Spleen (tissue), 11 donors: ENCODE measurements at regions not wholly inside any gene's neighbourhood (a gene's known extent, or its start where the extent isn't known, plus 50 kb on each side); places are given as distances from the start of the nearest gene placed in this dataset.

Experiments
- DNase-seq: peaks from one replicate; pipeline ENCODE4 v3.0.0-alpha.2; 2020
- H3K27ac ChIP-seq, 8 donors: fragments of 200-600 bp; sonication (generic) in 7 of 8; 1 replicate in 4 of 8; 2 replicates in 4 of 8; pipeline versions ENCODE4 v1.5.0 to v1.8.0; 2016 to 2021; ENCODE audit warnings: inconsistent platforms in 4 of 8, mild to moderate bottlenecking in 4 of 8, moderate library complexity in 1 of 8
- H3K27me3 ChIP-seq, 7 donors: fragments of 200-600 bp; sonication (generic) in 6 of 7; replicated peaks in 1 of 7; 1 replicate in 4 of 7; 2 replicates in 3 of 7; pipeline versions ENCODE4 v1.5.0 to v1.8.0; 2016 to 2021; ENCODE audit warnings: inconsistent platforms in 3 of 7, mild to moderate bottlenecking in 1 of 7
- H3K36me3 ChIP-seq, 6 donors: fragments of 200-600 bp; sonication (generic) in 5 of 6; 1 replicate in 4 of 6; 2 replicates in 2 of 6; pipeline versions ENCODE4 v1.5.0 to v1.8.0; 2016 to 2021; ENCODE audit warnings: inconsistent platforms in 2 of 6
- H3K4me1 ChIP-seq, 6 donors: fragments of 200-600 bp; sonication (generic) in 5 of 6; 1 replicate in 3 of 6; 2 replicates in 3 of 6; pipeline versions ENCODE4 v1.5.0 to v1.8.0; 2016 to 2021; ENCODE audit warnings: inconsistent platforms in 3 of 6
- H3K4me3 ChIP-seq, 8 donors: fragments of 200-600 bp; sonication (generic) in 7 of 8; 1 replicate in 4 of 8; 2 replicates in 4 of 8; pipeline versions ENCODE4 v1.5.0 to v1.8.0; 2016 to 2021; ENCODE audit warnings: inconsistent platforms in 4 of 8, mild to moderate bottlenecking in 4 of 8, moderate library complexity in 2 of 8
- H3K9me3 ChIP-seq, 8 donors: fragments of 200-600 bp; sonication (generic) in 7 of 8; 1 replicate in 4 of 8; 2 replicates in 4 of 8; pipeline versions ENCODE4 v1.5.0 to v1.8.0; 2016 to 2021; ENCODE audit warnings: inconsistent platforms in 4 of 8
- POLR2A ChIP-seq, 3 donors: fragments of 450-650 bp; IDR thresholded peaks; one replicate each; pipeline ENCODE4 v1.5.1; 2017; ENCODE audit warnings: antibody characterized with exemption in 3 of 3, mild to moderate bottlenecking in 1 of 3
- POLR2AphosphoS5 ChIP-seq, 3 donors: sonication (generic); formaldehyde crosslinking; IDR thresholded peaks; one replicate each; pipeline ENCODE4 v1.5.1; 2017; ENCODE audit warnings: antibody characterized with exemption in 3 of 3
- WGBS, 5 donors: extraction: QIAGEN DNeasy Blood & Tissue Kit in 3 of 5; methylation state at CpG; one replicate each; pipeline versions ENCODE4 v1.1.5 to v1.1.7; 2013 to 2018; 5-methylcytosine and 5-hydroxymethylcytosine counted together
- intact Hi-C: fragments of 100-400 bp; cut with DNase I; formaldehyde crosslinking; loops from one replicate; pipeline ENCODE4 v1.15.0; 2023; ENCODE audit warnings: low total_unique reads
- TF ChIP-seq, protein P1 (sequence below), 11 experiments: fragments of 200-600 bp in 7 of 11; fragments of 450-650 bp in 4 of 11; sonication (generic) in 4 of 11; IDR thresholded peaks in 8 of 11; conservative IDR thresholded peaks in 3 of 11; 1 replicate in 7 of 11; 2 replicates in 4 of 11; pipeline versions ENCODE4 v1.4.0 to v1.8.0; 2016 to 2021; ENCODE audit warnings: antibody characterized with exemption in 11 of 11, inconsistent platforms in 4 of 11, mild to moderate bottlenecking in 1 of 11
- donor health status: healthy with polysubstance abuse.
- donor health status: DM: no; HTN: no; CAD: no; lungs with moderate emphysema.
- donor health status: DM: no; HTN: no; CAD: no.
- donor health status: Bipolar disorder and iron deficiency.
- donor health status: healthy.
- donor health status: DM: no; HTN: no; CAD: no.
- donor health status: DM: yes; HTN: yes; CAD: no.

- TF ChIP-seq POLR2AphosphoS5 (IDR thresholded peaks at IDR 0.05), result no peak
- TF ChIP-seq POLR2A (IDR thresholded peaks at IDR 0.05), result no peak
- TF ChIP-seq, protein P1, sequence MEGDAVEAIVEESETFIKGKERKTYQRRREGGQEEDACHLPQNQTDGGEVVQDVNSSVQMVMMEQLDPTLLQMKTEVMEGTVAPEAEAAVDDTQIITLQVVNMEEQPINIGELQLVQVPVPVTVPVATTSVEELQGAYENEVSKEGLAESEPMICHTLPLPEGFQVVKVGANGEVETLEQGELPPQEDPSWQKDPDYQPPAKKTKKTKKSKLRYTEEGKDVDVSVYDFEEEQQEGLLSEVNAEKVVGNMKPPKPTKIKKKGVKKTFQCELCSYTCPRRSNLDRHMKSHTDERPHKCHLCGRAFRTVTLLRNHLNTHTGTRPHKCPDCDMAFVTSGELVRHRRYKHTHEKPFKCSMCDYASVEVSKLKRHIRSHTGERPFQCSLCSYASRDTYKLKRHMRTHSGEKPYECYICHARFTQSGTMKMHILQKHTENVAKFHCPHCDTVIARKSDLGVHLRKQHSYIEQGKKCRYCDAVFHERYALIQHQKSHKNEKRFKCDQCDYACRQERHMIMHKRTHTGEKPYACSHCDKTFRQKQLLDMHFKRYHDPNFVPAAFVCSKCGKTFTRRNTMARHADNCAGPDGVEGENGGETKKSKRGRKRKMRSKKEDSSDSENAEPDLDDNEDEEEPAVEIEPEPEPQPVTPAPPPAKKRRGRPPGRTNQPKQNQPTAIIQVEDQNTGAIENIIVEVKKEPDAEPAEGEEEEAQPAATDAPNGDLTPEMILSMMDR (IDR thresholded peaks at IDR 0.05 in 8 of 11, conservative IDR thresholded peaks at IDR 0.05 in 3 of 11), result no peak
- intact Hi-C loops, result loop anchor here (10.0 kb wide), 1 partner anchor 426 kb away; no protein-coding TSS in a partner anchor
- Histone ChIP-seq H3K36me3 (no peaks in the 10 kb centered on the region), H3K4me1 (peaks cover 0 to 30% (median 7%) of the 10 kb centered on the region in 6 donors), H3K27me3 (no peaks in the 10 kb centered on the region), H3K4me3 (no peak overlapping the region), H3K27ac (no peak overlapping the region), H3K9me3 (no peaks in the 10 kb centered on the region)
- DNase-seq, result no peak
- 77 to 90% (median 88%) methylated on average over 5 of the region's 5 CpGs for WGBS, 5 donors
Observed at GRCh38 chr6:151698931-151699700, 108.4 kb upstream of the ESR1 start.

GRCh38 chr6:151699719-151700118 is 107.8 kb upstream of the ESR1 start:
- WGBS, 5 donors, result 81 to 91% (median 86%) methylated on average over 4 of the region's 4 CpGs
- DNase-seq, result no peak
- TF ChIP-seq POLR2AphosphoS5 (IDR thresholded peaks at IDR 0.05), result no peak
- TF ChIP-seq, protein P1 (IDR thresholded peaks at IDR 0.05 in 8 of 11, conservative IDR thresholded peaks at IDR 0.05 in 3 of 11), result no peak
- no peak for TF ChIP-seq POLR2A (IDR thresholded peaks at IDR 0.05)
- H3K27me3 ChIP-seq, result no peaks in the 10 kb centered on the region
- H3K4me1 ChIP-seq, result peaks cover 0 to 30% (median 7%) of the 10 kb centered on the region in 6 donors
- H3K4me3 ChIP-seq, result no peak overlapping the region
- no peaks in the 10 kb centered on the region for H3K9me3 ChIP-seq
- intact Hi-C loops, result loop anchor here (10.0 kb wide), 1 partner anchor 425 kb away; no protein-coding TSS in a partner anchor
- H3K36me3 ChIP-seq, result no peaks in the 10 kb centered on the region
- no peak overlapping the region for H3K27ac ChIP-seq

- no peaks in the 10 kb centered on the region for H3K9me3 ChIP-seq
- TF ChIP-seq POLR2A (IDR thresholded peaks at IDR 0.05) (no peak), POLR2AphosphoS5 (IDR thresholded peaks at IDR 0.05) (no peak)
- TF ChIP-seq, protein P1 (IDR thresholded peaks at IDR 0.05 in 8 of 11, conservative IDR thresholded peaks at IDR 0.05 in 3 of 11), result no peak
- DNase-seq, result no peak
- no peak overlapping the region for H3K4me3 ChIP-seq
- no peaks in the 10 kb centered on the region for H3K27me3 ChIP-seq
- H3K36me3 ChIP-seq, result no peaks in the 10 kb centered on the region
- intact Hi-C loops, result no loop called here
- H3K27ac ChIP-seq, result peak overlapping the region in 4 of 8 donors; percentile 6 to 41 (median 10)
- 52 to 64% (median 58%) methylated on average over 5 of the region's 5 CpGs for WGBS, 5 donors
- H3K4me1 ChIP-seq, result peaks cover 0 to 30% (median 7%) of the 10 kb centered on the region in 6 donors
Observed at GRCh38 chr6:151701911-151702562, 105.4 kb upstream of the ESR1 start.
